H9 (cell line): ENCODE measurements at regions not wholly inside any gene's neighbourhood (a gene's known extent, or its start where the extent isn't known, plus 50 kb on each side); places are given as distances from the start of the nearest gene placed in this dataset.

ENCODE experiments used
- DNase-seq: peaks from one replicate; pipeline ENCODE4 v3.0.0-alpha.2; 2017
- H2AFZ ChIP-seq: one replicate; pipeline ENCODE4 v1.6.1; 2013; ENCODE audit warnings: mild to moderate bottlenecking, low read length, control low read depth, moderate library complexity
- H2AK5ac ChIP-seq: 2 replicates; pipeline ENCODE4 v1.6.1; 2013; ENCODE audit warnings: low read length, control low read depth, mixed read lengths; ENCODE audit not compliant: insufficient read length
- H2BK120ac ChIP-seq: one replicate; pipeline ENCODE4 v1.6.1; 2013; ENCODE audit warnings: low read depth, mild to moderate bottlenecking, low read length, control low read depth, inconsistent platforms; ENCODE audit not compliant: poor library complexity, severe bottlenecking
- H2BK12ac ChIP-seq: 2 replicates; pipeline ENCODE4 v1.6.1; 2013; ENCODE audit warnings: low read length, control low read depth, mixed read lengths, low read depth; ENCODE audit not compliant: insufficient read length
- H2BK15ac ChIP-seq: 2 replicates; pipeline ENCODE4 v1.6.1; 2013; ENCODE audit warnings: low read depth, low read length, control low read depth
- H2BK20ac ChIP-seq: one replicate; pipeline ENCODE4 v1.6.1; 2013; ENCODE audit warnings: low read depth, mild to moderate bottlenecking, low read length, control low read depth, inconsistent platforms; ENCODE audit not compliant: poor library complexity, severe bottlenecking
- H2BK5ac ChIP-seq: 2 replicates; pipeline ENCODE4 v1.6.1; 2013; ENCODE audit warnings: low read length, control low read depth, mixed read lengths; ENCODE audit not compliant: insufficient read length
- H3K14ac ChIP-seq: 2 replicates; pipeline ENCODE4 v1.6.1; 2013; ENCODE audit warnings: low read length, control low read depth; ENCODE audit not compliant: insufficient read depth
- H3K18ac ChIP-seq: 2 replicates; pipeline ENCODE4 v1.6.1; 2013; ENCODE audit warnings: low read depth, mild to moderate bottlenecking, mixed read lengths, low read length, control low read depth; ENCODE audit not compliant: insufficient read length
- H3K23ac ChIP-seq: 2 replicates; pipeline ENCODE4 v1.6.1; 2013; ENCODE audit warnings: low read length, control low read depth, mixed read lengths, low read depth; ENCODE audit not compliant: insufficient read length
- H3K23me2 ChIP-seq: 2 replicates; pipeline ENCODE4 v1.6.1; 2013; ENCODE audit warnings: low read depth, mild to moderate bottlenecking, mixed read lengths, low read length, control low read depth; ENCODE audit not compliant: insufficient read length, poor library complexity, severe bottlenecking
- H3K27ac ChIP-seq: 2 replicates; pipeline ENCODE4 v1.5.1; 2013; ENCODE audit warnings: low read length, control low read depth, mixed read lengths, low read depth; ENCODE audit not compliant: insufficient read length
- H3K27me3 ChIP-seq: 2 replicates; pipeline ENCODE4 v1.6.1; 2013; ENCODE audit warnings: low read length, control low read depth, inconsistent platforms; ENCODE audit not compliant: insufficient read depth
- H3K4ac ChIP-seq: 2 replicates; pipeline ENCODE4 v1.6.1; 2013; ENCODE audit warnings: low read depth, mild to moderate bottlenecking, control low read depth, inconsistent platforms, low read length, moderate library complexity
- H3K4me1 ChIP-seq: 2 replicates; pipeline ENCODE4 v1.6.1; 2013; ENCODE audit warnings: low read length, control low read depth, inconsistent platforms; ENCODE audit not compliant: insufficient read depth
- H3K4me2 ChIP-seq: 2 replicates; pipeline ENCODE4 v1.6.1; 2013; ENCODE audit warnings: low read length, control low read depth, mixed read lengths; ENCODE audit not compliant: insufficient read length, insufficient read depth
- H3K56ac ChIP-seq: 2 replicates; pipeline ENCODE4 v1.6.1; 2013; ENCODE audit warnings: low read depth, mild to moderate bottlenecking, mixed read lengths, low read length, control low read depth; ENCODE audit not compliant: insufficient read length
- H3K79me1 ChIP-seq: 2 replicates; pipeline ENCODE4 v1.6.1; 2013; ENCODE audit warnings: low read depth, mild to moderate bottlenecking, moderate library complexity, low read length, control low read depth, inconsistent platforms; ENCODE audit not compliant: insufficient read depth, poor library complexity, severe bottlenecking
- H3K79me2 ChIP-seq: 2 replicates; pipeline ENCODE4 v1.6.1; 2013; ENCODE audit warnings: low read length, control low read depth, inconsistent platforms; ENCODE audit not compliant: insufficient read depth
- H3K9ac ChIP-seq: 2 replicates; pipeline ENCODE4 v1.6.1; 2013; ENCODE audit warnings: low read length, control low read depth, mixed read lengths; ENCODE audit not compliant: insufficient read length; ENCODE audit errors: extremely low read depth
- H3K9me3 ChIP-seq: one replicate; pipeline ENCODE4 v1.6.1; 2013; ENCODE audit warnings: low read depth, low read length, inconsistent platforms; ENCODE audit not compliant: control insufficient read depth
- H3T11ph ChIP-seq: one replicate; pipeline ENCODE4 v1.6.1; 2013; ENCODE audit warnings: mild to moderate bottlenecking, low read length, control low read depth, inconsistent platforms
- H4K20me1 ChIP-seq: one replicate; pipeline ENCODE4 v1.6.1; 2013; ENCODE audit not compliant: control insufficient read depth, insufficient read length, insufficient read depth
- H4K5ac ChIP-seq: 2 replicates; pipeline ENCODE4 v1.6.1; 2013; ENCODE audit warnings: low read depth, mild to moderate bottlenecking, mixed read lengths, low read length, control low read depth; ENCODE audit not compliant: insufficient read length
- H4K8ac ChIP-seq: replicated peaks from 2 replicates; pipeline ENCODE4 v1.6.1; 2013; ENCODE audit warnings: low read length, control low read depth, mixed read lengths, low read depth; ENCODE audit not compliant: insufficient read length
- H4K91ac ChIP-seq: 2 replicates; pipeline ENCODE4 v1.6.1; 2013; ENCODE audit warnings: low read depth, mild to moderate bottlenecking, moderate library complexity, mixed read lengths, low read length, control low read depth; ENCODE audit not compliant: insufficient read length
- H3K27ac Mint-ChIP-seq, 3 experiments: 2 replicates in 2 of 3; 3 replicates in 1 of 3; pipeline ENCODE4 v1.8.0; 2020 to 2021; ENCODE audit warnings: mixed read lengths in 3 of 3, mild to moderate bottlenecking in 1 of 3, moderate library complexity in 1 of 3
- H3K27me3 Mint-ChIP-seq: 2 replicates; pipeline ENCODE4 v1.8.0; 2021; ENCODE audit warnings: low read depth, mild to moderate bottlenecking, moderate library complexity, mixed read lengths
- H3K36me3 Mint-ChIP-seq, 3 experiments: 2 replicates in 2 of 3; 3 replicates in 1 of 3; pipeline ENCODE4 v1.8.0; 2020 to 2021; ENCODE audit warnings: low read depth in 3 of 3, mixed read lengths in 3 of 3; ENCODE audit not compliant: insufficient read depth in 1 of 3
- H3K4me1 Mint-ChIP-seq, 2 experiments: 2 replicates each; pipeline ENCODE4 v1.8.0; 2020; ENCODE audit warnings: mixed read lengths in 2 of 2
- H3K4me3 Mint-ChIP-seq, 2 experiments: 2 replicates in 1 of 2; 3 replicates in 1 of 2; pipeline ENCODE4 v1.8.0; 2020 to 2021; ENCODE audit warnings: mild to moderate bottlenecking in 2 of 2, mixed read lengths in 2 of 2, moderate library complexity in 1 of 2
- H3K9me3 Mint-ChIP-seq, 2 experiments: 2 replicates in 1 of 2; 3 replicates in 1 of 2; pipeline ENCODE4 v1.8.0; 2020; ENCODE audit warnings: mild to moderate bottlenecking in 2 of 2, mixed read lengths in 2 of 2, moderate library complexity in 1 of 2
- WGBS: extraction: QIAGEN DNeasy Blood & Tissue Kit; methylation state at CpG from one replicate; pipeline ENCODE4 v1.1.7; 2013; ENCODE audit warnings: missing lambda C conversion rate, low lambda C conversion rate, mixed read lengths; ENCODE audit not compliant: insufficient read length; ENCODE audit errors: extremely low coverage; 5-methylcytosine and 5-hydroxymethylcytosine counted together
- TF ChIP-seq, protein P1 (sequence below): fragments of 200-600 bp; sonication (generic); conservative IDR thresholded peaks from 3 replicates; pipeline ENCODE4 v1.8.0; 2021; ENCODE audit warnings: antibody characterized with exemption, mild to moderate bottlenecking

DNA sequence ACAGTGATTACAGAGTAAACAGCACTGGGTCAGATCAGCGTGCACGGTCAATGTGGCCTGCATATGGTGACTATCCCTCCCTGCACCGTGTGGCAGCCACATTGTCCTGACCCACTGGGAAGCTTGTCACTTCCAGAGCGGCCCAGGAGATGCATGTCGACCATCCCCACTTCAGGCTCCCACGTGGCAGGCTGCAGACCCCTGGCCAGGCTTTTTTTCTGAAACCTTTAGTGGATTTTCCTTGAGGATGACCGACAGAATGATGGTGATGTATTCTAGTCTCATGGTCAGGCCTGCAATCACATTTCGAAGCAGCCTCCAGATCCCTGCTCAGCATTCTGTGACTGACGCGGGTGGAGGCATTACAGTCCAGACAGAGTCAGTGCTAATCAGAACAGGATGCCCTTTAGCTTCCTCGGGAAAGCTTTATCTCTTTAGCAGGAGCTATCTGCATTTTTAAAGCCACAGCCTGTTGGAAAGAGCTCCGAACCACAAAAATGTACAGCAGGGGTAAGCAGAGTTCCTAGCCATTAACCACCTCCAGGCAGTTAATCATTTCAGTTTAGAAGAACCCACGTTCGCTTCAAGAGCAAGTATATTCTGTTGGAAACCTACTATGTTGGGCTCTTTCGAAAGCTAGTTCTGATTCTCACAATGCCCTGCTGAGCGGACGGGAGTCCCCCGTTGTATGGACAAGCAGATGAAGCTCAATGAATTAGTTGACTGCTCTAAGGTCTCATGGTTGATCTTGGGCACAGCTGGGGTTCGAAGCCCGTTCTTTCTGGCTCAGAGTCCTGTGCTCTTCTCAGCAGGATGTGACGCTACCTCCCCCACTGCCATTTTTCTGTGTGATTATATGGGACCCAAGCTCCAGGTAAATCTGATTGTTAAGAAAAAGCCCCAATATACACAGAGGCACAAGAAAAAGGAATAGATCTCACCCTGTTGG is 56.5 kb downstream of the IRF2BP2 start:
- Mint-ChIP-seq H3K4me1 (peaks cover 12 to 15% of the 10 kb centered on the region in 2 experiments), H3K27ac (peak overlapping the region in 1 of 3 experiments; percentile 28; a peak in 1 of 7 replicates), H3K4me3 (no peak overlapping the region), H3K36me3 (no peaks in the 10 kb centered on the region), H3K27me3 (no peaks in the 10 kb centered on the region), H3K9me3 (no peaks in the 10 kb centered on the region; a peak in 1 of 5 replicates)
- Histone ChIP-seq H3K18ac (no peak overlapping the region), H2BK15ac (no peak overlapping the region), H3K4me2 (no peak overlapping the region), H2BK5ac (no peak overlapping the region), H4K20me1 (no peaks in the 10 kb centered on the region), H3K27ac (no peak overlapping the region), H3K4ac (no peak overlapping the region), H2AK5ac (no peak overlapping the region), H3K27me3 (no peaks in the 10 kb centered on the region), H3K23me2 (no peaks in the 10 kb centered on the region), H2AFZ (no peak overlapping the region), H3K79me2 (no peaks in the 10 kb centered on the region), H3K56ac (no peak overlapping the region), H3K9ac (no peak overlapping the region), H3K4me1 (no peaks in the 10 kb centered on the region), H4K91ac (no peak overlapping the region), H4K8ac (no peak overlapping the region), H3K23ac (no peak overlapping the region), H4K5ac (no peak overlapping the region), H2BK20ac (no peak overlapping the region), H3T11ph (no peak overlapping the region), H2BK120ac (no peak overlapping the region), H3K14ac (no peak overlapping the region), H3K79me1 (no peaks in the 10 kb centered on the region), H3K9me3 (no peaks in the 10 kb centered on the region), H2BK12ac (no peak overlapping the region)
- TF ChIP-seq, protein P1, sequence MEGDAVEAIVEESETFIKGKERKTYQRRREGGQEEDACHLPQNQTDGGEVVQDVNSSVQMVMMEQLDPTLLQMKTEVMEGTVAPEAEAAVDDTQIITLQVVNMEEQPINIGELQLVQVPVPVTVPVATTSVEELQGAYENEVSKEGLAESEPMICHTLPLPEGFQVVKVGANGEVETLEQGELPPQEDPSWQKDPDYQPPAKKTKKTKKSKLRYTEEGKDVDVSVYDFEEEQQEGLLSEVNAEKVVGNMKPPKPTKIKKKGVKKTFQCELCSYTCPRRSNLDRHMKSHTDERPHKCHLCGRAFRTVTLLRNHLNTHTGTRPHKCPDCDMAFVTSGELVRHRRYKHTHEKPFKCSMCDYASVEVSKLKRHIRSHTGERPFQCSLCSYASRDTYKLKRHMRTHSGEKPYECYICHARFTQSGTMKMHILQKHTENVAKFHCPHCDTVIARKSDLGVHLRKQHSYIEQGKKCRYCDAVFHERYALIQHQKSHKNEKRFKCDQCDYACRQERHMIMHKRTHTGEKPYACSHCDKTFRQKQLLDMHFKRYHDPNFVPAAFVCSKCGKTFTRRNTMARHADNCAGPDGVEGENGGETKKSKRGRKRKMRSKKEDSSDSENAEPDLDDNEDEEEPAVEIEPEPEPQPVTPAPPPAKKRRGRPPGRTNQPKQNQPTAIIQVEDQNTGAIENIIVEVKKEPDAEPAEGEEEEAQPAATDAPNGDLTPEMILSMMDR: no peak
- whole genome bisulfite sequencing: no CpG with 5 or more reads among the region's 21 CpGs
- DNase-seq: peak; percentile 10
